ENCODE measurements at regions not wholly inside any gene's neighbourhood (a gene's known extent, or its start where the extent isn't known, plus 50 kb on each side); places are given as distances from the start of the nearest gene placed in this dataset.

GRCh38 chr4:133014473-133015135, 134.5 kb upstream of the PCDH10 start:
- ATAC-seq (ENCODE audit: insufficient read depth, low FRiP score) (no peak), DNase-seq (peak; percentile 14 to 53 (median 33))
- peaks cover 0 to 9% (median 0%) of the 10 kb centered on the region in 5 donors for H3K4me1 ChIP-seq (ENCODE audit: control insufficient read depth in 5 of 5, insufficient read depth in 5 of 5, low read length in 5 of 5)
- TF ChIP-seq CTCF (IDR thresholded peaks at IDR 0.05; ENCODE audit: control extremely low read depth, extremely low read depth) = no peak
- H3K36me3 ChIP-seq (ENCODE audit: control insufficient read depth in 4 of 4, insufficient read depth in 4 of 4, low read length in 4 of 4) = no peaks in the 10 kb centered on the region
- no peak overlapping the region for H3K9ac ChIP-seq (ENCODE audit: insufficient read depth in 1 of 2, low read length in 2 of 2)
- no peaks in the 10 kb centered on the region for H3K27me3 ChIP-seq (ENCODE audit: control insufficient read depth in 3 of 3, insufficient read depth in 3 of 3, low read length in 2 of 3)
- no peaks in the 10 kb centered on the region for H3K9me3 ChIP-seq (ENCODE audit: control insufficient read depth in 4 of 4, insufficient read depth in 3 of 4, low read length in 3 of 4)
- H3K27ac ChIP-seq (ENCODE audit: low read depth in 1 of 2, low read length in 1 of 2) = no peak overlapping the region
- 41 to 50% methylated on average over 3 of the region's 3 CpGs for WGBS, 2 donors
- H3K4me3 ChIP-seq = no peak overlapping the region

DNA sequence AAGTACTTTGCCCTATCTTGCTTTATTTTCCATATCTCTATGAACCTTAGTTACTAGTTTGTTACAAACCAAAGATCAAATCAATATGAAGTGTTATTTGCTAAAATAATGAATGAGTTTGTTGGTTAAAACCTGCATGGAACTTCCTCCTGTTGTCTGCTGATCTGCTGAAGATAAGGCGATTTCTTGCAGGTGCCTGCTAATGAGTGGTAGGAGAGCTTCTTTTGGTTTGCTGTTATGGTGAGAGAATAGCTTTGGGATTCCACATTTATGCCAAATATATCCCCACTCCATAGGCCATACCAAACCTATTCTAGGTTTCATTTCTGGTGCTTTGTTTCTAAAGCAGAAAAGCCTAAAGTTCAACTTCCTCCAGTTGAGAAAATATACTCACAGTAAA, 103.8 kb upstream of the PCDH10 start:
- DNase-seq (no peak), ATAC-seq (ENCODE audit: insufficient read depth, low FRiP score) (no peak)
- WGBS, 2 donors = 82 to 89% methylated on average over 1 of the region's 1 CpG
- H3K9me3 ChIP-seq (ENCODE audit: control insufficient read depth in 4 of 4, insufficient read depth in 3 of 4, low read length in 3 of 4) = peaks cover 0 to 4% (median 0%) of the 10 kb centered on the region in 4 donors
- H3K4me3 ChIP-seq = no peak overlapping the region
- no peak for TF ChIP-seq CTCF (IDR thresholded peaks at IDR 0.05; ENCODE audit: control extremely low read depth, extremely low read depth)
- no peak overlapping the region for H3K27ac ChIP-seq (ENCODE audit: low read depth in 1 of 2, low read length in 1 of 2)
- H3K27me3 ChIP-seq (ENCODE audit: control insufficient read depth in 3 of 3, insufficient read depth in 3 of 3, low read length in 2 of 3) = no peaks in the 10 kb centered on the region
- H3K4me1 ChIP-seq (ENCODE audit: control insufficient read depth in 5 of 5, insufficient read depth in 5 of 5, low read length in 5 of 5) = no peaks in the 10 kb centered on the region
- no peaks in the 10 kb centered on the region for H3K36me3 ChIP-seq (ENCODE audit: control insufficient read depth in 4 of 4, insufficient read depth in 4 of 4, low read length in 4 of 4)
- no peak overlapping the region for H3K9ac ChIP-seq (ENCODE audit: insufficient read depth in 1 of 2, low read length in 2 of 2)

GRCh38 chr4:133046156-133046555, 102.9 kb upstream of the PCDH10 start:
- no peak overlapping the region for H3K4me3 ChIP-seq
- no peaks in the 10 kb centered on the region for H3K4me1 ChIP-seq (ENCODE audit: control insufficient read depth in 5 of 5, insufficient read depth in 5 of 5, low read length in 5 of 5)
- ATAC-seq (ENCODE audit: insufficient read depth, low FRiP score) (no peak), DNase-seq (no peak)
- no peaks in the 10 kb centered on the region for H3K27me3 ChIP-seq (ENCODE audit: control insufficient read depth in 3 of 3, insufficient read depth in 3 of 3, low read length in 2 of 3)
- peaks cover 0 to 4% (median 0%) of the 10 kb centered on the region in 4 donors for H3K9me3 ChIP-seq (ENCODE audit: control insufficient read depth in 4 of 4, insufficient read depth in 3 of 4, low read length in 3 of 4)
- no peak overlapping the region for H3K27ac ChIP-seq (ENCODE audit: low read depth in 1 of 2, low read length in 1 of 2)
- no peak overlapping the region for H3K9ac ChIP-seq (ENCODE audit: insufficient read depth in 1 of 2, low read length in 2 of 2)
- no peaks in the 10 kb centered on the region for H3K36me3 ChIP-seq (ENCODE audit: control insufficient read depth in 4 of 4, insufficient read depth in 4 of 4, low read length in 4 of 4)
- WGBS, 2 donors = 84 to 92% methylated on average over 4 of the region's 4 CpGs
- no peak for TF ChIP-seq CTCF (IDR thresholded peaks at IDR 0.05; ENCODE audit: control extremely low read depth, extremely low read depth)

GRCh38 chr4:133058701-133059100, 90.4 kb upstream of the PCDH10 start:
- Histone ChIP-seq H3K36me3 (ENCODE audit: control insufficient read depth in 4 of 4, insufficient read depth in 4 of 4, low read length in 4 of 4) (no peaks in the 10 kb centered on the region), H3K4me3 (no peak overlapping the region), H3K9ac (ENCODE audit: insufficient read depth in 1 of 2, low read length in 2 of 2) (no peak overlapping the region), H3K27me3 (ENCODE audit: control insufficient read depth in 3 of 3, insufficient read depth in 3 of 3, low read length in 2 of 3) (no peaks in the 10 kb centered on the region), H3K27ac (ENCODE audit: low read depth in 1 of 2, low read length in 1 of 2) (no peak overlapping the region), H3K4me1 (ENCODE audit: control insufficient read depth in 5 of 5, insufficient read depth in 5 of 5, low read length in 5 of 5) (no peaks in the 10 kb centered on the region), H3K9me3 (ENCODE audit: control insufficient read depth in 4 of 4, insufficient read depth in 3 of 4, low read length in 3 of 4) (no peaks in the 10 kb centered on the region)
- DNase-seq (no peak), ATAC-seq (ENCODE audit: insufficient read depth, low FRiP score) (no peak)
- TF ChIP-seq CTCF (IDR thresholded peaks at IDR 0.05; ENCODE audit: control extremely low read depth, extremely low read depth) = no peak
- 66 to 93% methylated on average over 2 of the region's 2 CpGs for WGBS, 2 donors
